RKO (cell line): ENCODE measurements at regions not wholly inside any gene's neighbourhood (a gene's known extent, or its start where the extent isn't known, plus 50 kb on each side); places are given as distances from the start of the nearest gene placed in this dataset.

Experiments
- DNase-seq: peaks from one replicate; pipeline ENCODE4 v3.0.0-alpha.2; 2016; ENCODE audit warnings: low spot score

DNA sequence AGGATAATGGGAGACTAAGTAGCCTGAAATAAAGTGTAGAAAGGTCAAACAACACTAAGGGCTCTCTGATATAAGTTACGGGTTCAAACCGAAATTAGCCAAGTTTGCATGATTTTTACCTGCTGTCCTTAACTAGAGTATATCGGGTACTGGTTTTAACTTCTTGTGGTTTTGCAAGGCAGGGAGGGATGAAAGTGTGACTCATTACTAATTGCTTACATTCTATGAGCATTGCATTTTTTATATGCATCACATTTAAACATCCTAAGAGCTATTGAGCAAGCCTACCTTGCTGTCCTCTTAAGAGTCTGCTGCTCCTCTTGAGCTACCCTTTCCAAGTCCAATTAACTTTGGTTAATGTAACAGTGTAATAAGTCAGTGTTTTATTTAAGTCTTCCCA, 415.4 kb downstream of the SLITRK5 start:
- peak; percentile 32 for DNase-seq

DNA sequence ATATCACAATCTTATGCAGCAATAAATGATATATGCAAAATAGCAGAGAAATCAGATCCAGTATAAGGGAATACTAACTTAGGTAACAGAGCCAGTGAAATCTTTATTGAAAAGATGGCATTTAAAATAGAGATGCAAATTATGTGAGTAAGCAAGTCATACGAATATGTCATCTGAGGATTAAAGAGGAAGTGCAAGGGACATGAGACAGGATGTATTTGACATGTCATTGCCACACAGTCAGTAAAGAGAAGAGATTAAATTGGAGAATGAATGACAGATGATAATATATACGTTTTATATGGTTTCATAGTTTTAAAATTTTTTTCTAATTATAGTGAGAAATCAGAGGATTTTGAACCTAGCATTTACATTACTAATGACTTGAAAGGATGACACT, 426.4 kb downstream of the SLITRK5 start:
- DNase-seq = peak; percentile 5

DNA sequence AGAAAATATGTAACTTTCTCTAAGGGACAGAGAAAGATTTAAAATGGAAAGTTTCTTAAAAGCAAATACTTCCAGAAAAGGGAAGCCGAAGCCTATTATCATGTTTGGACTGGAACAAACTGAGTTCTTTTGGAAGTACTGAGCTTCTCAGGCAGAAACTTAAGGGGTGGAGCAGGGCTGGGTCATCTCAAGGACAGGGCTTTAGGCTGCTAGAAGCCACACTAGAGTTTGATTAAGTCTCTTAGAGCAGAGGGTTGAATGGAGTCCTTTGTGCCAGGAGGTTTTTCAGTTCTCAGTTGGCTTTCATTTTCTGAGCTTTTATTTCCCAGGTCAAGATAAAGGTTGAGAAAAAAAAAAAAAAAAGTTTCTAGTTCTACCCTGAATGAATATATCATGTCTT, 432.7 kb downstream of the SLITRK5 start:
- DNase-seq = no peak

DNA sequence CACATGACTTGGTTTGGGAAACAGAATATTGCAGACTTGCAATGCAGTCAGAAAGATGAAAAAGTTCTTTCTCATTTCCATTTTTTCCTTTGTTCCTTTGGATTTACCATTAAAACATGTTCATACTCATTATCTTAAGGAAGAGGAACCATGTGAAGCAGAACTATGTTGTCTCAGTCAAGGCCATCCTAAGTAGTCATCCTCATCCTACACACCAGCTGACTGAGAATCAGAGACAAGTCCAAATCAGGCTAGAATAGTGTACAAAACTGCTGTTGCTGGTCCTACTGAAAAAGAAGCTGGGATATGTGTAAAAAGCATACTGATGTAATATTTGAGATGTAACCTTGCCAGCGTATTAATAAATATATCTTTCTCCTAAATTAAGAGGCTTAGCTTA, 433.4 kb downstream of the SLITRK5 start:
- DNase-seq = no peak

DNA sequence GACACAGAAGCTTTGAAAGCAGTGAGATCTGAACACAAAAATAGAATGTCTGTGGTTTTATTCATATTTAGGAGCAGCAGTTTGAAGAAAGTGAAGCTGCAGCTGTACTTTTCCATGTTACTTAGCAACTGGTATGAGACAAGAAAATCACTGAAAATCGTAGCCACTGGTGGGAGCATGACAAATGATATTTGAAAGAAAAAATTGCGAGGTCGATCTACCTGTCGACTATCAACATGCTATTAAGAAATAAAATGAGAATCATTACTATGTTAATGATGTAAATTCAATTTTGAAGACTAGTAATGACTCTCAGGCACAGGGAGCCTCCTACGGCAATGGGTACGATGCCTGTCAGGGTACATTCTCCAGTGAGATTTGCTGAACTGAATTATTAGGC, 436.4 kb downstream of the SLITRK5 start:
- no peak for DNase-seq

DNA sequence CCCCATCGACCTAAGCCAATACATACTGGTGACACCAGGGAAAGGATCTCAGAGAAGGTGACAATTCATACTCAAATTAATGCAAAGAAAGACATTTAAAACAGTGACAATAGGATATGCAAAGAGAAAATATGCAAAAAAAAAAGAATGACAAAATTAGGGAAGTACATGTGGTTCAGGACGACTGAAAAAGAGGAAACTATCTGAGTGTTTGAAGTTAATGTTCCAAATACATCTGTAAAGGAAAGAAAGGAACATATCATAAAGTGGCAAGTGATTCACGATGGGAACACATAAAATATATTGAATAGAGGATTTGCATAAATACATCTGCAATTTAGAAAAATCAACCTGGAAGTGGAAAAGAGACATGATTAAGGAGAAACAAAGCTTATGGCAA, 441.4 kb downstream of the SLITRK5 start:
- no peak for DNase-seq

DNA sequence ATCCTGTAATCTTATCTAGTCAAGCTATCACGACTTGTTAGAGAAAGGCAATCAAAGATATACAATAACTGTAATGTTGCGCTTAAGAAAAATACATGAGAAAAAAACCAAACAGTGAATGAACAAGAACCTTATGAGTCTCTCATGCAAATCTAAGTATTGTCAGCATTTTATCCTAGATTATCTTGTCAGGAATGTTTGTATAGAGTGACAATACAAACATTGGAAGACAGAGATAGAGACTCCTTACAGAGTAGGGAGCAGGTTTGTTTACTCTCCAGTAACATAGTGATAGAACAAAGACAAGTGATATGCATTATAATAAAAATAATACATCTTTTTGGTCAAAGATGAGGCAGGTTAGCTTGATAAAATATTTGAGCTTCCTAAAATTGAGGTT, 444.8 kb downstream of the SLITRK5 start:
- DNase-seq = no peak

DNA sequence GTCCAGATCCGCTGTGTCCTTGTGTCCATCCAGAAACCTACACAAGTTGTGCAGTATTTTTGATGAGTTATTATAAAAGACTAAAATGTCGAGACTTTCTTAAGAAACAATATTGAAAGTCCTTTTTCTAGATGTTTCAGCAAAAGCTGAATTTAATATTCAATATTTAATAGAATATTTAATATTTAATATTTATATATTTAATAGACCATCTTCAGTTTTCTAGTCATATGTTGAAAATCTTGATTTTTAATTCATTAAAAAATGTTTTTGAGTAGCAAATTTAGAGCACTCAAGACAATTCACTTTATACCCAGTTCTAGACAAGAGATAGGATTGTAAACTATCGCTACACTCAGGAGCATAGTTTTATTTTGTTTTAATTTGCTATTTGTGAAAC, 447.8 kb downstream of the SLITRK5 start:
- no peak for DNase-seq

DNA sequence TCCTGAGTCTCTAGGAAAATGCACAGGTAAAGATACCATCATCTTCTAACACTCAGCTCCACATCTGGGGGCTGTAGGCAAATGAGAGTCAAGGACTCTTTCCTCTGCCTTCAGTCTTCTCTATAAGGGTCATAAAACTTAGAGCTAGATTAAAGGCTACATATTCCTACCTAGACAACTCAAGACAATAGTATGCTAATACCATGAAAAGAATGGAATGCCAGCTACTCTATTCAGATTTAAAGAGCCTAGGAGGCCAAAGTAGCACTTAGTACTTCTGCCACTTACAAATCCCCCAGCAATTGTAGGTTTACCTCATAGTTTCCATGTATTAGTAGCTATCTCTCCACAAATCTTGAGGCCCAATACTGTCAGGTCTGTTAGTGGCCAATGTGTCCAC, 453.0 kb downstream of the SLITRK5 start:
- no peak for DNase-seq

DNA sequence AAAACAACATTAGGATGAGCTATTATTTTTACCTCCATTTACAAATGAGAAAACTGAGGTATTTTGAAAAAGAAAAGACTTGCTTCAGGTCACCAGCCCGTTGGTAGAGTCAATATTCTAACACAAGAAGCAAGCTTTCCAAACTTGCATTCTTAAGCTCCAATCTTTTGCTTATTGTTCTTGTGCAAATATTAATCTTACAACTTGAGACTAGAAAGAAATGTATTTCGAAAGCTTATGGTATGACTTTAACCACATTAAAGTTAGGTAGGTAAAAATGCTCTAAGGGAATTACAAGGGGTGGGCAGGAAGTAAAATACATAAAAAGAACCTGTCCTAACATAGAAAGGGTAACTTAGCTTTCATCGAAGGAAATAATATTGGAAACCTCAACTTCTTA, 453.9 kb downstream of the SLITRK5 start:
- no peak for DNase-seq

DNA sequence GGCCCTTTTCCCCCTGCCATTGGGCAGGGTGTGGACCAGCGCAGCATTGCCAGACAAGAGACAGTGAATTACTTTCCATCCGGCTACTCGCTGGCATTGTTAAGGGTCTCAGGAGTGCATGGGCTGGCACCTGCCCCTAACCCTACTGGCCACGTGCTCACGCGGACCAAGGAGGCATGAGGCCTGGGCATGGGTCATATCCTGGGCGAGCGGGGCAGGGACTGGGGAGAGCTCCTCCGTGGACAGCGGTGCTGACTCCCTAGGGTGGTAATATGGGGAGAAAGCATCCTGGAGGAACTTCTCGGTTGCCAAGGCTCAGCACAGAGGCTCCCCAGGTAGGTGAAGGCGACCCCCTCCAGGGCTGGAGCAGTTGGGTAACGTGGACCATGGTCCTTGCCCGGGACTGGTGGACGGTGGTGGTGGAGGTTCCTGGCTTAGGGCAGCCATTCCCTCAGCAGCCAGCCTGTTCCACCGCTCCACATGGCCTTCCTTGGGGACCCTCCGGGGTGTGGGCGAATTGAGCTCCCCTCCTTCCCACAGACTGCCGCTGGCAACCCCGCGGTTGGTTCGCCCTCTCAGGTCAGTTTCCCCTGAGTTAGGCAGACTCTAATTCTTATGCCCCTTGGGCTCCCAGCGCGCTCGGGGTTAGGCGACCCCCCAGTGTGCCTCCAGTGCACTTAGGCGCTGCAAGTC, 465.1 kb downstream of the SLITRK5 start:
- DNase-seq = no peak

DNA sequence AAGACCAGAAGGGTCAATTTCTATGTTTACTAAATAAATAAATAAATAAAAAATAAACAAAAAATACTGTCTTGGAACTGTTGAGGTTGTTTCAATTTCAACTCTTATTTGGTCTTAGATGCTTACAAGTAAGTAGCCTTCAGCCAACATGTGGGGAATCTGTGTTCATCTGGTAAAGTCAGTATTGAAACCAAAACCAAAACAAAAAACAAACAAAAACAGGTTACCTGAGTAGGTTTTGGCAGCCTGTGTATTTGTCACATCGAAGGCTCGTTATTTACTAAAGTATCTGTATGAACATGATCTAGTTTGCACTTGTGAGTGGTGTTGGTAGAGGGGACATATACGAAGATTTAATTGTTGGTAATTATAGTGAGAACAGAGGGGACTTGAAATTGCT, 471.5 kb downstream of the SLITRK5 start:
- no peak for DNase-seq

DNA sequence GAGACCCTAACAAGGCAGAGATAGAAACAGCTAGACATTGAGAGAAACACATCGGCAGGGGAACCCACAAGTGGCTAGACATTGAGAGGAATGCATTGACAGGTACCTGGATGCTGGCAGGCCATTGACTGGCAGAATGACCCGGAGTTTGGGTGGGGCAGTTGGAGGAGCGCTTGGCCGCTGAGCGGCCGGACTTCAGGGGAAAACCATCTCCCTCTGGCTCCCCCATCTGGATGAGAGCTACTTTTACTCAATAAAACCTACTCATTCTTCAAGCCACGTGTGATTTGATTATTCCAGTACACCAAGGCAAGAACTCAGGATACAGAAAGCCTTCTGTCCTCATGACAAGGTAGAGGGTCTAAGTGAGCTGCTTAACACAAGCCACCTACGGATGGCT, 473.4 kb downstream of the SLITRK5 start:
- DNase-seq = no peak

DNA sequence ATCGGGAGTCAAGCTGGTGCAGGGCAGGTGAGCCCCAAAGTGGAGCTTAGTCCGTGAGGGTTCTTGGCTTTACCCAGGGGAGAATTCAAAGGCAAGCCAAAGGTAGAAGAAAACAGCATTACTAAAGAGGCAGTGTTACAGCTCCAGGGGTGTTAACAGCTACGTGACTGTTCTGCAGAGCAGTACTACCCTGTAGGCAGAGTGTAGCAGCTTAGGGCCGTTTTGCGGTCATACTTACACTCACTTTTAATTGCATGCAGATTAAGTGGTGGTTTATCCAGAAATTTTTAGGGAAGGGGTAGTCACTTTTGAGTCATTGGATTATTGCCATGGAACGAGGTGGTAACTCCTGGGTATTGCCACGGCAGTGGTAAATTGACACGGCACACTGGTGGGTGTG, 482.2 kb downstream of the SLITRK5 start:
- no peak for DNase-seq

DNA sequence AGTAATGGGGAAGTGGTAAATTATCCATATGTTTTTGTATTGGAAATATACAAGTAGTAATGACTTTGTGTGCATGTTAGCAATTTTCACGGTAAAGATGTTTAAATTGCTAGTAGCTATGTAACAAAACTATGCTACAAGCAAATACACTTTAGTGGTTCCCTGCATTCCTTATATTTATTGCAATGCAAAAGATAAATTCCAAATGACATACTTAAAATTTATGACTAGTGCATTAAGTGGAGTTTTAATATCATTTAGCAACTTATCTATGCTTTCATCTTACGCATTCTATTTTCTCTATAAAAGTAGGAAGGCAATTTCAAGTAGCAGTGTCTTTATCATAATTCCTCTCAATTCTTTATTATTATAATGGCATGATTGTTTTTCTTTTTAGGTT, 482.8 kb downstream of the SLITRK5 start:
- DNase-seq = no peak

DNA sequence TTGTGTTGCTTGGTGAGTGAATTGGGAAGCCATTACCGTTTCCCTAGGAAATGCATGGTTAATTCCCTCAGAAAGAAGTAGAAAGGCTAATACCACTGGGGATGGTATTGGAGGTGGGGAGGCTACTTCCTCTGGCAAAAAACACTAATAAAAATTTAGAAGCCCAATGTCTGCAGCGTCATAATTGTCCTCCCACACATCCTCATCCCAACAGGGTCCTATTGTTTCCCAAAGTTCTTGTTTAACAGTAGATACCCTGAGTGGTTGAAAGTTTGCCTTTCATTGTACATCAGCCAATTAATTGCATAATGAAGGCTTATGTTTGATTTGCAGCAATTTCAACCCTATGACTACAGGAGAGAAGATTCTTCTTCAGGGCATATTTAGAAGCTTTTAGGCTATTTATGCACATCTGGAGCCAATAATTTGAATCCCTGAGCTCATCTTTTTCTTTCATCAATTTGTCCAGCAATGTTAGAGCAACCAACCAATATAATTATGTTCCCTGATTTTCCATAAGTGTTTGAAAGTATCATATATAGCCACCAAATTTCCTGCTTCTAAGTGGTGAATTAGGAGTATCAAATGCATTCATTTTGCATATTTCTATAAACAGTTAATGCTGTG, 491.0 kb downstream of the SLITRK5 start:
- no peak for DNase-seq

DNA sequence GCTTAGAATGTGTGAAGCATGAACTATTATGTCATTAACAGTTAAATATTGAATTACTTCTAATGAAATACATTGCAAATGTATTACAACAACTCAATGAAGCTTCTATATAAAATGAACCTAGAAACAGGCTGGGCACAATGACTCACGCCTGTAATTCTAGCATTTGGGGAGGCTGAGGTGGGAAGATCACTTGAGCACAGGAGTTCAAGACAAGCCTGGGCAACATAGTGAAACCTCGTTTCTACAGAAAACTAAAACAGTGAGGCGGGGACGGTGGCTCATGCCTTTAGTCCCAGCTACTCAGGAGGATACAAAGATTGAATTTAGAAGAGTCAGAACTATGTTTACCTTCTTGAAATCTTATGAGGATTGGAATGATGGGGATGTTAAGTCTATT, 505.1 kb downstream of the SLITRK5 start:
- DNase-seq = no peak

DNA sequence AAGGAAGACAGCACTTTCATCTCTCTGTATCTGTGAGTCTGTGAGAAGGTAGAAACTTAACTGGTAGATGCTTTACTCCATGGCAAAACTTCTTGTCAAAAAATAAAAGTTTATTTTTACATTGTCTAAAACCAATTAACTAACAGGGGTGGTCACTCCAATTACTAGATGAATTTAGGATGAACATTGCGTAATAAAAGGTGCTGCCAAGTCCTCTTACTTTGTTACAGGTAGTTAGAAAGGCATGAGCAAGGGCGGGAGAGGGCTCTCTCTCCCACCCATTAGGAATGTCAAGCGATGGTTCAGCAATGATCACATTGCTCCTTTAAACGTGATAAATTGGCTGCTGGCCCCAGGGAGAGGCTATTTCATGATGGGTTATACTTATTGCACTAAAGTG, 512.3 kb downstream of the SLITRK5 start:
- no peak for DNase-seq

DNA sequence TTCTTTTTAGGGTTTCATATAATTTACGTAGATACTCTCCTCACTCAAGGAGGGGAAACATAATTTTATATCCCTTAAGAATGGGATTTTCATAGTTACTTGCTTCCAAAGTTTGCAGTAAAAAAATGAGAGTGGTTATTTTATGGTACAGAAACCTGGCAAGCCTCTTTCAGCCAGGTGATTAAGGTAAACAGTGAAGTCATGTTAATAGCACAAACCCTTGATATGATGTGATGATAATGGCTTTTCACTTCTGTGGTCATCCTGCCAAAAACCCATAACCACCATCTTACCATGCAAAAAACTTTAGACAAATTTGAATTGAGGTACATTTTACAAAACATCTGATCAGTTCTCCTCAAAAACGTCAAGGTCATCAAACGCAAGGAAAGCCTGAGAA, 517.8 kb downstream of the SLITRK5 start:
- DNase-seq = no peak

DNA sequence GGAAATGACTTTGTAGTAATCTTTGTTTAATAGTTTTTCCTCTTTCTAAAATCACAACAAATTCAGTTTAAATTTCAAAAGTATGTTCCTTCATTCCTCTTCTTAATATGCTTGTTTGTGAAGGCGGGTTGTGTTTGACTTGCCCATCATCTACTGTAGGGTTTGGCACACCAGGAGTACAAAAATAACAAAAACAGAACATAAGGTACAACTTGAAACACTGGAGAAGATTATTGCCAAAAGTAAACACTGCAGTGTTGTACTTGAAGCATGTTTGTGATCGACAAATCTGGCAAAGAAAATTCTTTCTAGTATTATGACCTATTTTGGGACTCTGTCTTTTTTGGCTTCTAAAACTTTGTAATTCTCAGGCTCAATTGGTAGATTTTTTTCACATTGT, 518.6 kb downstream of the SLITRK5 start:
- no peak for DNase-seq

DNA sequence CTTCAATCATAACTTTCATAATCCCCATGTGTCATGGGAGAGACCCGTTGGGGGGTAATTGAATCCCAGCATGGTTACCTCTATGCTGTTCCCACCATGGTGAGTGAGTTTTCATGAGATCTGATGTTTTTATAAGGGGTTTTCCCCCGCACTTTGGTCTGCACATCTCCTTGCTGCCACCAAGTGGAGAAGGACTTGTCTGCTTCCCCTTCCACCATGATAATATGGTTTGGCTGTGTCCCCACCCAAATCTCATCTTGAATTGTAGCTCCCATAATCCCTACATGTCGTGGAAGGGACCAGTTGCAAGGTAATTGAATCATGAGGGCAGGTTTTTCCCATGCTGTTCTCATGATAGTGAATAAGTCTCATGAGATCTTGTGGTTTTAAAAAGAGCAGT, 524.9 kb downstream of the SLITRK5 start:
- no peak for DNase-seq

DNA sequence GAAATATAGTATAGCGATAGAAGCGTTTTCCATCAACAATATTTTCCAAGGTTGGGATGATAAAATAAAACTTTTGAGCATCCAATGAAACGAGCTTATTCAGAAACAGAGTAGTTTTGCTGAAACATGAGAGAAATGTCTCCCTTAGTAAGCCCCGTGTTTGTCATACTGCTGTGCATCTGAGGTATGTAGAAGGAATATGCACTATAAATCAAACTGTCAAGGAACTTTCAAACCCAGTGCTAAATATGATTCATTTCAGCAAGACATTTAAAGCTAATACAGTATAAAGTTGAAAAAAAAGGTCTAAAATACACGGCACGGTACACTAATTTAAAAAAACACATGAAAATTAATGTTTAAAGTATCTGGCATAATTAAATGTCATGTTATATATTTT, 546.2 kb downstream of the SLITRK5 start:
- DNase-seq = peak; percentile 8

DNA sequence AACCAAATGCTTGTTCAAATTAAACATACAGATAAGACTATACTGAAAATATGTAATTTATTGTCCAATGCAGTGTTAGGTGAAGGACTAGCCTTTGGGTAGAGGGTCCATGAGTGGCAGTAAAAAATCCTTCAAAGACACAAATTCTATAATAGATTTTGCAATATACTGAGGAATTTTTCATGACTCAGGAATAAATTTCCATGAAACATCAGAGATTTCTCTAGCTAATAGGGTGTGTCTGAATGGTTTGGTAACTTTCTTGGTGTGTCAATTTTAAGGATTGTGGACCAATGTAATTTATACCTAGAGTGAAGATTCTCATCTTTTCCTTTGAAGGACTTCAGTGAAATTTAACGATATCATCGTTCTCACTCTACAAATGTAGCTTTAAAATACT, 546.7 kb downstream of the SLITRK5 start:
- no peak for DNase-seq

DNA sequence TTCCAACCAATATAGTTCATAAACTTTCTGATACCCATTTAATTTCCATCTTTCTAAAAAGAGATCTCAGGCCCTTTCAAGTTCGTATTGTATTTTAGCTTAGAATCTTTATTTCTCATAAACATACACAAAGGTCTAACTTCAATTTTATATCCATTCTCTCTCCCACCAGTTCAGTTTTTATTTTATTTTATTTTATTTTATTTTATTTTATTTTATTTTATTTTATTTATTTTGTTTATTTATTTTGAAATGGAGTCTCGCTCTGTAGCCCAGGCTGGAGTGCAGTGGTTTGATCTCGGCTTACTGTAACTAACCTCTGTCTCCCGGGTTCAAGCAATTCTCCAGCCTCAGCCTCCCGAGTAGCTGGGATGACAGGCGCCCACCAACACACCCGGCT, 552.8 kb downstream of the SLITRK5 start:
- no peak for DNase-seq
